HG03457 (cell line): ENCODE measurements at regions not wholly inside any gene's neighbourhood (a gene's known extent, or its start where the extent isn't known, plus 50 kb on each side); places are given as distances from the start of the nearest gene placed in this dataset.
"Not testable (repeated sequence)": the region's sequence is repeated elsewhere in the genome, so short reads cannot be mapped to it uniquely, and the experiment has no call there.

Source experiments
- ATAC-seq: cut with Tn5 transposase; IDR thresholded peaks from one replicate; pipeline ENCODE4 v1.9.1; 2021; ENCODE audit warnings: moderate number of reproducible peaks; ENCODE audit not compliant: unreplicated experiment

DNA sequence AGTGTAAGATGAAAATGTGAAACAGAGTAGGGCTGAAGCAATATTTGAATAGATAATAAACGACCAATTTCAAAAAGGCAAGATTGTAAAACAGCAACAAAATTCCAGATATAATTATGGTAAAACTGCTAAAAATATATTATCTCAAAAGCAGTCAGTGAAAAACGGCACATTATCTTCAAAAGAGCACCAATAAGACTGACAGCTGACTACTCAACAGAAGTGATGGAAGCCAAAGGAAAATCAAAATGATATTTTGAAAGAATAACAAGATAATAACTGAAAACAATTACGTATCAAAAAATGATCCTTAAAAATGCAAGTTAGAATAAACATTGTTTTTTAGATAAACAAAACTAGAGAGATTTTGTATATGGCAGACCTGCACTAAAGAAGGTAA is 920.6 kb upstream of the FAM98A start:
- no peak for ATAC-seq

DNA sequence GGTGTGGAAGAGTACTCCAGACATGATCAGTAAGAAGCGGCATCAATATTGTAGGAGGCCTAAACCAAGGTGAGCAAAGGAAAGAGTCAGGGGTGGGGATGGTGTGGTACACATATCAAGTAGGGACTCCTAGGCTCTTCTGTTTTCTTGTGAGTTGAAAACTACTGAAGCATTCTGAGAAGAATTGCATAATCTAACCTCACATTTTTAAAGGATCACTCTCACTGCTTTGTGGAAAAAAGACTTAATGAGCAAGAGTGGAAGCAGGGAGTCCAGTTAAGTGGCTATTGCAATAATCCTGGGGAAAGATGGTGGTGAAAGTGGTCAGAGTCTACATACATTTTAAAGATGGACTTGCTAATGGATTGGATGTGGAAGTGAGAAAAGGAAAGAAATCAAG is 899.5 kb upstream of the FAM98A start:
- ATAC-seq: no peak

- not testable (repeated sequence) for ATAC-seq
These were observed 895.1 kb upstream of the FAM98A start for GRCh38 chr2:34494192-34494591.

DNA sequence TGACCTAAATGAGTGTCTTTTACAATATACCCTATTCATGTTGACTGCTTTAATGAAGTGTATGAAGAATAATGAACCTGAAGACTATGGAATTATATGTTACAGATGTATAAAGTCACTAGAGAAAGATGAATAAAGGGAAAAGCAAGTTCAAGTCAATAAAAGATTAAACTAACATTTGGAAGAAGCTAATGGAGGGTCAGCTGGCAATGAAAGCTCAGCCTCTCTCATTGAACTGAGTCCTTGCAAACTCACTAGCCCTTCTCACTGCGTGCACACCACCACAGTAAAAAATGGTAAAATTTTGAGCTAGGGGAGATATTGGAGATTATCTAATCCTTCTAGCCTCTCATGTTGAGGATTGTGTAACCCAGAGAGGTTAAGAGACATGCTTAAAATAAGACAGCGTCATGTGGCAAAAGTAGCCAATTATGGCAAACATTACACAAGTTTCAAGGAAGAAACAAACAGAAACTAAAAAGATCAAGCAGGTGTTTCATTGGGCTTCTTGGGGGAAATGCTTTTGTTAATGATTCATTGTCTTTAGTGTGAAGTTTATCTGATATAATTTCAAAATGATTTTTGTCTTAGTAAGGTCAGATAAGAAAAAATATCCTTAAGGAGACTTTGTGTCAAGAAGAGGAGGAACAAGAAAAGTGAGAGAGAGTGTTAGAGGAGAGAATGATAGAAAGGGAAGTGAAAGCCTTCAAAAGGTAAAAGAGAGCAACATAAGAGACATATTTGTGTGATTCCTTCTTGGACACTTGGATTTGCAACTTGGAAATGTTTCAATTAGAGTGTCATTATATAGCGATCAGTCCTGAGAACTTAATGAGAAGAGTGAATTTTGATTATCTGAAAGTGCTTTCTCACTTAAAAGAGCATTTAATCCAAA is 893.7 kb upstream of the FAM98A start:
- no peak for ATAC-seq

GRCh38 chr2:34486965-34487364 is 887.9 kb upstream of the FAM98A start:
- ATAC-seq: no peak

GRCh38 chr2:34481542-34481941 is 882.4 kb upstream of the FAM98A start:
- no peak for ATAC-seq

DNA sequence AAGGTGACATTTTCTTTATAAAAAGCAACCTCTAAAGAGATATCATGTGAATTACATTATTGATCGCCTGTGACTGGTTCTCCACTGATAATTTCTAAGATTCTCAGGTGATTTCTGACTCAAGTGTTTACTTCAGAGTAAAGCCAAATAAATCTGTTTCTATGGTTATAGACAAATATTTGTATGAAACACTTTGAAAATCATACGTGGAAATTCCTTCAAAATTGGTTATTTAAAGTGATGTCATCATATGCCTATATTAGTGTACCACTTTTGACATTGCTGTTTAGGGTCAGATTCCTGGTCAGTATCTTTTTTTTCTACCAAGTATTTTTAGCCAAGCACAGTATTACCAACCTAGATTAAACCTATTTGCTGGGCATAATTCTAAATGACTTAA is 881.3 kb upstream of the FAM98A start:
- ATAC-seq: no peak

DNA sequence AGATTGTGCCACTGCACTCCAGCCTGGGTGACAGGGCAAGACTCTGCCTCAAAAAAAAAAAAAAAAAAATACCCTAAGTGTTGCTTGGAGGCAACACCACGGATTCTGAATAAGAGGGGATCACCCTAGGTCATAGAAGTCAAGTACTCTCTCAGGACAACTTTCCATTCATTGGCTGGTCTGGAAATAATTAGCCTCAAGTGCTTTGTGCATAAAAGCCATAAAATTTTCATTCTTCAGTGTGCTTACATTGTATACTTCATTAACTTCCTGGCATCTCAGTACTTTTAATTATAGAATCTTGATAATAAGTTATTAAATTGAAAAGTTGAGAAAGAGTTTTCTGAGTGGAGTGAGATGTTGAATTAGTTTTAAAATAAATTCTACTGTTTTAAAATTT is 876.1 kb upstream of the FAM98A start:
- ATAC-seq: no peak

DNA sequence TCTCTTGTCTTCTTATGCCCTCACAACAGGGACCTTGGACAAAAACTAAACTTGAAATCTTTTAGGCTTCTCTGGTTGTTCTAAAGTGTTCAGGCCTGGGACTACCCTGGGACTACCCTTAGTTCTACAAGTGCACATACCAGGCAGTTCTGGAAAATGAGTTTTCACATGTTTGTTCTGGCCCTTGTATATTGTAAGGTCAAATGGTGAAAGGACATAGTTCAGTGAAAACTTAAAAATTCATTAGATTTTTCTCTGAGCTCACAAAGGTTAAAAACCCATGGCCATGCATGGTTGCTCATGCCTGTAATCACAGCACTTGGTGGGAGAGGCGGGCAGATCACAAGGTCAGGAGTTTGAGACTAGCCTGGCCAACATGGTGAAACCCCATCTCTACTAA is 875.5 kb upstream of the FAM98A start:
- no peak for ATAC-seq

- ATAC-seq: no peak
These were observed 848.0 kb upstream of the FAM98A start for GRCh38 chr2:34447097-34447496.

DNA sequence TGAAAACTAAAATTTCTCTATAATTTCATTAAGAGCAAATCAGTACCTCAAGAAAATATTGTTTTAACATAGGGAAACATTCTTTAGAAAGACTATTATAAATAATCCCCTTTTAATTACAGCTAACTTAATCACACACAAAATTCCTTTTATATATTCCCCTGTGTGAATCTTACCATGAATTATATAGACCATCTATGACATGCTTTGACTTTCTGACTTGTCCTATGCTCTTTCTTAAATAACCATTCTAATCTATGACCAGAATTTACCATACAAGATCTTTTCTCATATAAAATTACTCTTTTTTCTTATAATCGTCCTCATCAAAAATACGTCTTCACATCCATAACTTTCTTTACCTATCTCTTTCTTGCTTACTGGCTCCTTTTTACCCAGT is 824.2 kb upstream of the FAM98A start:
- ATAC-seq: no peak

GRCh38 chr2:34419856-34420255 is 820.8 kb upstream of the FAM98A start:
- ATAC-seq: no peak

DNA sequence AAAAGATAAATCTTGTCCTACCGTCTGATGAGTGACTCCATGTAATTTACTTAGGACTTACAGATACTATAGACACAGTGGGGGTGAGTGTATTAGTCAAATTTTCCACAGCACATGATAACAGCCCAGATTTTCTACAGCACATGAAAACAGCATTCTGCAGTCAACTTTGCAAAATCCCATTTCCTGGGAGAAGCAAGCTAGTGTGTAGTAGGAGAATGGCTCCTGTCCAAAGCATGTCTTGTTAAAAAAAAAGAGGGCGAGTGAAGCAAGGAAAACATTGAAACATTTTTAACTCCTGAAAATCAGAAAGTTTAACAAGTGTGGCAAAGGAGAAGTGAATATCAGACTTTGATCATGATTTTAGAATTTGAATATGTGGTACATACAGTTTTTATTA is 817.8 kb upstream of the FAM98A start:
- no peak for ATAC-seq

GRCh38 chr2:34414856-34415255 is 815.8 kb upstream of the FAM98A start:
- ATAC-seq: no peak

GRCh38 chr2:34408100-34408499 is 809.0 kb upstream of the FAM98A start:
- ATAC-seq: no peak

DNA sequence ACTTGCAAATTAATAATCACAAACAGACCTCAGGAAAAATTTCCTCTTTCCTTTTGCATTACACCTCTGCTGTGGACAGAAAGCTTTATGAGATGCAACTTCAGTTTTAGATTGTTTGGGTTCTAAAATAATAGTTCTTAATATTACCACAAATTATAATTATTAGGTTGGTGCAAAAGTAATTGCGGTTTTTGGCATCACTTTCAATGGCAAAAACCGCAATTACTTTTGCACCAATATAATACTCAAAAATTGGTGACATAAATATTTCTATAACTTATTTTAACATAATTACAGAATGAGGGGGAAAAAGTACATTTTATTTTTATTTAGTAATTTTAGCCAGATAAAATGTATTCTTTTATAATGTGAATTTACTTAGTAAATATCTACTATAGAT is 804.4 kb upstream of the FAM98A start:
- ATAC-seq: no peak

DNA sequence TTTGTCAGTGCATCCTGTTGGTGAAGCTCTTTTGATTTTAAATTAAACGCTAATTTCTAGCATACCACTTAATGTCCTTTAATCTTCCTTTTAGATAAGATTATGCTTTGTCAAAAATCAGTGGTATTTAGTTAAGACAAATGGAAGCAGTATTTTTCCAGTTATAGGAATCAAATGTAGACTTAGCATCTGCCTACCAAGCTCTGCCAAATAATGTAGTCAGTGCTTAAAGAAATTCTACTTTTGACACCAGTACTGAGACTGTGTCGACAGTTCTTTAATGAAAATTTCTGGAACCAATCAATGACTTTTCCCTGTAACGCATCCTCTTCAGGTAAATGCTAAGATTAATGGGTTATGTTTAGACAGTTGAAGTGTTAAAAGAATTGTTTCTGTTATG is 803.3 kb upstream of the FAM98A start:
- no peak for ATAC-seq

GRCh38 chr2:34401186-34401585 is 802.1 kb upstream of the FAM98A start:
- ATAC-seq: no peak

DNA sequence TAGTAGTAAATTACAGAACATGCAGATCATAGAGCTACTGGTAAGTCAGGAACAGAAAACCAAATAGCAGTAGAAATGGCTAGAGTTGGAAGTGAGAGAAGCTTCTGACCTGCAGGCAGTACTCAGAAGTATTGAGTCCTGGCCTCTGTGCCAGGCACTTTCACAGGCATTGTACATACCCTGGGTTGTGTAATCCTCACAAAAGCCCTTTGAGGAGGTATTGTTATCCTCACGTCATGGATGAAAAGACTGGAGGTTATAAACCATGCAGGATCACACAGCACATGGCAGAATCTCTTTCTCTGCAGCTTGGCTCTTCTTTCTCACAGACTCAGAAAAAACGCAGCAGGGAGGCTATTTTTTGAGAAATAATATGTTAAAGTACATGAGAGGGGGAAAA is 789.3 kb upstream of the FAM98A start:
- ATAC-seq: no peak

GRCh38 chr2:34387536-34387935 is 788.4 kb upstream of the FAM98A start:
- no peak for ATAC-seq

DNA sequence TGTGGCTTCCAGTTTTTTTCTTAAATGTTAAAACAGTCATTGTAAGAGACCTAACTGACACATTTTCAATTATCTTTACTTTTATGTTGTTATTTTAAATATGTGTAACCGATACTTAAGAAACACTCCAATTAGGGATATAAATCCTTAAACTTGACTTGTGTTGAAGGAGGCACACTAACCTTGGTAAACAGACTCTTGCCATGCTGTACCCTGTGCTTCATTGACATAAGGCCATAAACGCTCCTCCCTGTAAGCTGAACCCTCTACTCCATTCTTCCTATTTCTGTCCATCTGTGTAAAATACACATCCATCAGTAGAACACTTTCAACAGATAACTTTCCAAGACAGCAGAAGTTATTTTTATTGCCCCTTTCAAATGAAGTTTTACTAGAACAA is 780.5 kb upstream of the FAM98A start:
- no peak for ATAC-seq

GRCh38 chr2:34373586-34374233 is 774.6 kb upstream of the FAM98A start:
- no peak for ATAC-seq

- ATAC-seq: no peak
These were observed 773.9 kb upstream of the FAM98A start for GRCh38 chr2:34372967-34373366.
